Ovary (tissue), 3 donors: ENCODE measurements at regions not wholly inside any gene's neighbourhood (a gene's known extent, or its start where the extent isn't known, plus 50 kb on each side); places are given as distances from the start of the nearest gene placed in this dataset.

Experiments used
- EP300 ChIP-seq: sonication (generic); formaldehyde crosslinking; IDR thresholded peaks from one replicate; pipeline ENCODE4 v1.6.1; 2017; ENCODE audit warnings: antibody characterized with exemption
- POLR2A ChIP-seq: fragments of 450-650 bp; IDR thresholded peaks from one replicate; pipeline ENCODE4 v1.6.1; 2017; ENCODE audit warnings: antibody characterized with exemption, mild to moderate bottlenecking, moderate library complexity
- TF ChIP-seq, protein P1 (sequence below), 3 donors: fragments of 450-650 bp in 2 of 3; fragments of 200-600 bp in 1 of 3; IDR thresholded peaks; one replicate each; pipeline versions ENCODE4 v1.5.1 to v1.8.0; 2016 to 2022; ENCODE audit warnings: antibody characterized with exemption in 3 of 3, mild to moderate bottlenecking in 1 of 3
- donor health status: DM: no; HTN: no; CAD: no.

DNA sequence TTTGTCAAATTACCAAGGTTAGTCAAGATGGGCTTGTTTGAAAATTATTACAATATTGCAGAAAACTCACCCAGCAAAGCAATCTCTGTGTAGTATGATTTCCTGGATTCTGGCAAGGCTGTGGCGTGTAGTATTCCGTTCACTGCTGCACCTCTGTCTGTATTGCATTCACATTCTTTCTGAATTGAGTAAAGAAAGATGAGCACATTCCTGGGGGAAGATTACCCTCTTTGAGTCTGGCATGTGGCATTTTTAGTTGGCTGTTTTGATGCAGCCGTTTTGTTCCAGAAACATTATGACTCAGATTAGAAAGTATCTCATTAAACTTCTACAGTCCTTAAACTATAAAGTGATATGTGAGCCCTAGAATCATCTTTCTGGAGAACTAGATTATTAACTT lies 197.7 kb downstream of the TENT4A start:
- TF ChIP-seq POLR2A (no peak), EP300 (no peak)
- TF ChIP-seq, protein P1, sequence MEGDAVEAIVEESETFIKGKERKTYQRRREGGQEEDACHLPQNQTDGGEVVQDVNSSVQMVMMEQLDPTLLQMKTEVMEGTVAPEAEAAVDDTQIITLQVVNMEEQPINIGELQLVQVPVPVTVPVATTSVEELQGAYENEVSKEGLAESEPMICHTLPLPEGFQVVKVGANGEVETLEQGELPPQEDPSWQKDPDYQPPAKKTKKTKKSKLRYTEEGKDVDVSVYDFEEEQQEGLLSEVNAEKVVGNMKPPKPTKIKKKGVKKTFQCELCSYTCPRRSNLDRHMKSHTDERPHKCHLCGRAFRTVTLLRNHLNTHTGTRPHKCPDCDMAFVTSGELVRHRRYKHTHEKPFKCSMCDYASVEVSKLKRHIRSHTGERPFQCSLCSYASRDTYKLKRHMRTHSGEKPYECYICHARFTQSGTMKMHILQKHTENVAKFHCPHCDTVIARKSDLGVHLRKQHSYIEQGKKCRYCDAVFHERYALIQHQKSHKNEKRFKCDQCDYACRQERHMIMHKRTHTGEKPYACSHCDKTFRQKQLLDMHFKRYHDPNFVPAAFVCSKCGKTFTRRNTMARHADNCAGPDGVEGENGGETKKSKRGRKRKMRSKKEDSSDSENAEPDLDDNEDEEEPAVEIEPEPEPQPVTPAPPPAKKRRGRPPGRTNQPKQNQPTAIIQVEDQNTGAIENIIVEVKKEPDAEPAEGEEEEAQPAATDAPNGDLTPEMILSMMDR (IDR thresholded peaks at IDR 0.05), result no peak
